ENCODE measurements at regions not wholly inside any gene's neighbourhood (a gene's known extent, or its start where the extent isn't known, plus 50 kb on each side); places are given as distances from the start of the nearest gene placed in this dataset.

- no peak for FAIRE-seq
- BruUV-seq (replicated peaks), result no TSS peak
- Histone ChIP-seq H3K27me3 (replicated peaks in 1 of 2; ENCODE audit: control insufficient read depth in 2 of 2, insufficient read depth in 2 of 2, low read length in 1 of 2) (0 out of 4 replicates have a peak, but pooled peaks cover 0 to 2% of the 10 kb centered on the region in 2 experiments), H3K4me2 (ENCODE audit: control insufficient read depth, insufficient read depth) (no peak overlapping the region), H4K20me1 (ENCODE audit: control insufficient read depth, insufficient read depth) (no peaks in the 10 kb centered on the region), H3K79me2 (ENCODE audit: control insufficient read depth, insufficient read depth, low read length) (no peaks in the 10 kb centered on the region), H3K4me1 (ENCODE audit: control insufficient read depth, insufficient read depth, low read length) (no peaks in the 10 kb centered on the region), H3K36me3 (ENCODE audit: control insufficient read depth in 2 of 2, insufficient read depth in 2 of 2, low read length in 1 of 2) (no peaks in the 10 kb centered on the region), H3K4me3 (no peak overlapping the region), H3K9ac (ENCODE audit: control insufficient read depth, insufficient read depth, low read length) (no peak overlapping the region), H3K27ac (ENCODE audit: control insufficient read depth, insufficient read depth) (no peak overlapping the region), H2AFZ (ENCODE audit: control insufficient read depth, low read depth, low read length) (no peak overlapping the region), H3K9me3 (replicated peaks; ENCODE audit: control insufficient read depth, insufficient read depth, low read length) (no peaks in the 10 kb centered on the region)
- DNase-seq (ENCODE audit: low read depth, low spot score), result no peak
- POLR2A ChIA-PET, result no interaction called here
- CTCF ChIA-PET, result no interaction called here
- intact Hi-C loops (cut with micrococcal nuclease; ENCODE audit: unreplicated experiment) (no loop called here), in situ Hi-C loops (cut with MboI) (no loop called here)
- no peak for ATAC-seq
- WGBS (ENCODE audit: insufficient coverage, insufficient replicate concordance, low lambda C conversion rate, missing lambda C conversion rate), result 17% methylated on average over 2 of the region's 2 CpGs
- TF ChIP-seq RCOR1 (conservative IDR thresholded peaks at IDR 0.05; ENCODE audit: low read depth, low read length), result no peak
- TF ChIP-seq ZNF217 (IDR thresholded peaks at IDR 0.05), result no peak
- RAD21 ChIA-PET (ENCODE audit: unreplicated experiment), result no interaction called here
- SMC1A ChIA-PET (ENCODE audit: uncharacterized antibody, unreplicated experiment), result interaction anchor here (0.9 to 1.0 kb wide), 2 partner anchors 8 to 25 kb away, joined by 3 read pairs; no protein-coding TSS in a partner anchor
These were observed 68.5 kb upstream of the SLC25A26 start for GRCh38 chr3:66152336-66152735.

GRCh38 chr3:66150977-66151376 is 69.8 kb upstream of the SLC25A26 start:
- ATAC-seq, result no peak
- POLR2A ChIA-PET, result no interaction called here
- no peak overlapping the region for H3K4me2 ChIP-seq (ENCODE audit: control insufficient read depth, insufficient read depth)
- no peak overlapping the region for H3K9ac ChIP-seq (ENCODE audit: control insufficient read depth, insufficient read depth, low read length)
- intact Hi-C loops (cut with micrococcal nuclease; ENCODE audit: unreplicated experiment), result no loop called here
- H3K79me2 ChIP-seq (ENCODE audit: control insufficient read depth, insufficient read depth, low read length), result no peaks in the 10 kb centered on the region
- H3K9me3 ChIP-seq (replicated peaks; ENCODE audit: control insufficient read depth, insufficient read depth, low read length), result no peaks in the 10 kb centered on the region
- H3K36me3 ChIP-seq (ENCODE audit: control insufficient read depth in 2 of 2, insufficient read depth in 2 of 2, low read length in 1 of 2), result no peaks in the 10 kb centered on the region
- CTCF ChIA-PET, result interaction anchor here (0.6 kb wide), 1 partner anchor 12 kb away, joined by 4 read pairs; no protein-coding TSS in a partner anchor
- H3K27ac ChIP-seq (ENCODE audit: control insufficient read depth, insufficient read depth), result no peak overlapping the region
- no peaks in the 10 kb centered on the region for H3K4me1 ChIP-seq (ENCODE audit: control insufficient read depth, insufficient read depth, low read length)
- RAD21 ChIA-PET (ENCODE audit: unreplicated experiment), result no interaction called here
- H3K27me3 ChIP-seq (replicated peaks in 1 of 2; ENCODE audit: control insufficient read depth in 2 of 2, insufficient read depth in 2 of 2, low read length in 1 of 2), result 0 out of 4 replicates have a peak, but pooled peaks cover 0 to 2% of the 10 kb centered on the region in 2 experiments
- WGBS (ENCODE audit: insufficient coverage, insufficient replicate concordance, low lambda C conversion rate, missing lambda C conversion rate), result 17% methylated on average over 5 of the region's 5 CpGs
- SMC1A ChIA-PET (ENCODE audit: uncharacterized antibody, unreplicated experiment), result interaction anchor here (0.5 kb wide), 1 partner anchor 8 kb away, joined by 3 read pairs; no protein-coding TSS in a partner anchor
- no peak overlapping the region for H3K4me3 ChIP-seq
- no peak overlapping the region for H2AFZ ChIP-seq (ENCODE audit: control insufficient read depth, low read depth, low read length)
- no peak for FAIRE-seq
- no TSS peak for BruUV-seq (replicated peaks)
- TF ChIP-seq ETV6 (conservative IDR thresholded peaks at IDR 0.05 in 1 of 2, IDR thresholded peaks at IDR 0.05 in 1 of 2; ENCODE audit: borderline replicate concordance in 1 of 2, low read depth in 1 of 2), result no peak
- TF ChIP-seq HDGF (IDR thresholded peaks at IDR 0.05), result no peak
- TF ChIP-seq KLF5 (IDR thresholded peaks at IDR 0.05; ENCODE audit: partially characterized antibody), result no peak
- TF ChIP-seq ATF2 (IDR thresholded peaks at IDR 0.05; ENCODE audit: low read length), result no peak
- no peak for TF ChIP-seq USF2 (IDR thresholded peaks at IDR 0.05; ENCODE audit: borderline replicate concordance, low read depth, low read length)
- TF ChIP-seq ZNF384 (IDR thresholded peaks at IDR 0.05; ENCODE audit: borderline replicate concordance, low read depth, low read length), result no peak
- no peak for TF ChIP-seq PKNOX1 (IDR thresholded peaks at IDR 0.05)
- no peak for TF ChIP-seq E4F1 (IDR thresholded peaks at IDR 0.05; ENCODE audit: borderline replicate concordance, partially characterized antibody)
- H4K20me1 ChIP-seq (ENCODE audit: control insufficient read depth, insufficient read depth), result no peaks in the 10 kb centered on the region
- DNase-seq (ENCODE audit: low read depth, low spot score), result no peak
- in situ Hi-C loops (cut with MboI), result no loop called here

All from GM12878 (cell line).